GM18517 (cell line): ENCODE measurements at regions not wholly inside any gene's neighbourhood (a gene's known extent, or its start where the extent isn't known, plus 50 kb on each side); places are given as distances from the start of the nearest gene placed in this dataset.
"Not testable (repeated sequence)": the region's sequence is repeated elsewhere in the genome, so short reads cannot be mapped to it uniquely, and the experiment has no call there.

Experiments
- ATAC-seq: cut with Tn5 transposase; IDR thresholded peaks from one replicate; pipeline ENCODE4 v1.9.1; 2021; ENCODE audit warnings: mild to moderate bottlenecking, moderate library complexity; ENCODE audit not compliant: unreplicated experiment

DNA sequence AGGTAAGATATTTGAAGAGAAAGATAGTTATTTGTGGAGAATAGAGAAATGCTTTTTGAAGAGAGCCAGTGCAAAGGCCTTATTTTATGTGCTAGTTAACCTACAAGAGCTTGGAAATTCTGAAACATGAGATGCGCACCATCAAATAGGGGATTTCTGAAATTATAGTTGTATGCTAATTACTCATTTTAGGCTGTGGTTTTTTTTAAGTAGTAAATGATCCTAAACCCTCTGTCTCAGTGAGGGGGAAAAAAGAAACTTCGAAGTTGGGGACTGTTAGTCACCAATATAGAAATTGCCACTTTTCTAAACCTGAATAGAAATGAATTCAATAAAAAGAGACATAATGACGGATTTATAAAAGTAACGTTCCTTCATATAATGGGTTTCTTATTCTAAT is 119.3 kb upstream of the MDFIC start:
- ATAC-seq = no peak

DNA sequence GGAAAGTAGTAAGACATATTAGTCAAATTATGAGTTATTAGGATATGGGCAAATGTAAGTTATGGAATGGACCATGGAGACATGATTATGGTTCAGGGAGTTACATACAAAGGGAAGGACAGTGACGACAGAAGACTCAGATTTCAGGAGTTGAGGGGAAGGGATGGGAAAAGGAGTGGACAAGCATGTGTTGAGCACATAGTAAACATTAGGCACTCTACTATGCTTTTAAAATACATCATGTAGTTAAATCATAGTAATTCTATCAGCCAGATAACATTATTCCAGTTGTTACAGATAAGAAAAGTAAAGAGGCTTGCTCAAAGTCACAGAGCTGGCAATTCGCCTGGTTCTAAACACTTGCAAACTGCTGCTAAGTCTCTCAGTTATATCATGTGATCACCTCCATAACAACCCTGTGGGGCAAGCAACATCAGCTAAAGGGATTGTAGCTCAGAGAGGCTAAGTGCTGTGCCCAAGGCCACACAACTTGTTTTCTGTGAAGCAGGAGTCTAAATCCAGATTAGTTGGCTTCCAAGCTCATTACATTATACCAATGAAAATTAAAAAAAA is 115.2 kb upstream of the MDFIC start:
- no peak for ATAC-seq

DNA sequence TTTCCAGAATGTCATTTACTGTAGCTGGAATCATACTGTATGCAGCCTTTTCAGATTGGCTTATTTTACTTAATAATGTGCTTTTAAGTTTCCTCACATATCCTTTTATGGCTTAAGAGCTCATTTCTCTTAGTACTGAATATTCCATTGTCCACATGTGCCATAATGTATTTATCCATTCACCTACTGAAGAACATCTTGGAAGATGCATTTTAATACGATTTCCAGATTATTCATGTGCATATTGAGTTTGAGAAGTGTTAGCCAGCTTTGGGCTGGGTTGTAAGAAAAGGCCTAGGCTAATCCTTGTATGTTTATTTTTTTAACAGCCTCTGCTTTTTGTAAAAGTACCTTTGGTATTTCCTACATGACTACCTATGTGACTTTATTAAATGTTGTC is 109.3 kb upstream of the MDFIC start:
- ATAC-seq = no peak

DNA sequence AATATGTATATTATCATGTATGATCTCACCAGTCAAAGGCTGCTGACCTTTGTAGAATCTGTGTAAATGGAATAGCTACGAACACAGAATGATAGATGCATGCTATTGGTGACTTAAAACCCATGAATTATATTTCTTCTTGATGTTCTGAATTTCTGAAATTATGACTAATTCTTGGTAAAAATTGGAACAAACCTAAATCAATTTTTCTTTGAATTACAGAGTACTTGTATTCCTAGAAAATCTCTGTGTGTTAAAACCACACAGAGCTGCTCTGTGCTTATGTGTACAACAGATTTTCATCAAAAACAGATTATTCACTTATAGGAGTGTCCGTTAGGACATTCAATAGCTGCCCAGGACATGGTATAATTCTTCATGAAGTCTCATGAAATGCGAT is 108.3 kb upstream of the MDFIC start:
- no peak for ATAC-seq

DNA sequence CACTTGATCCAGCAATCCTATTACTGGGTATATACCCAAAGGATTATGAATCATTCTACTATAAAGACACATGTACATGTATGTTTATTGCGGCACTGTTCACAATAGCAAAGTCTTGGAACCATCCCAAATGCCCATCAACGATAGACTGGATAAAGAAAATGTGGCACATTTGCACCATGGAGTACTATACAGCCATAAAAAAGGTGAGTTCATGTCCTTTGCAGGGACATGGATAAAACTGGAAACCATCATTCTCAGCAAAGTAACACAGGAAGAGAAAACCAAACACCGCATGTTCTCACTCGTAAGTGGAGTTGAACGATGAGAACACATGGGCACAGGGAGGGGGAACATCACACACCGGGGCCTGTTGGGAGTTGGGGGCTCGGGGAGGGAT is 104.9 kb upstream of the MDFIC start:
- ATAC-seq = not testable (repeated sequence)

DNA sequence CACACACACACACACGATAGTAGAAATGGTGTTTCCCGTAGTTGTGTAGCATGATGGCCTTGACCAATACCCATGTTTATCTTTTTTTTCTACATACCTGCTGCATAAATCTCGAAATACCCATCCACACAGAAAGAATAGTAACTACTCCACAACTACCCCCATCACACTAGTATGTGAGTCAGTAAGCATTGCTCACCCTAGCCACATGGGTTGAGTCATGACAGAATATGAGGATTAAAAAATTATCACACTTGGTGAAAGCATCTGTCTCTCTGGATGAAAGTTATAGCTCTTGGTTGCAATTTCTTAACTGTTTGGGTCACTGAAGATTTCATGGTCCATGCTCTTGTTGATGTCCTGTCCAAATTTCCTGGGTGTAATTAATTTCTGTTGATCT is 103.4 kb upstream of the MDFIC start:
- no peak for ATAC-seq

DNA sequence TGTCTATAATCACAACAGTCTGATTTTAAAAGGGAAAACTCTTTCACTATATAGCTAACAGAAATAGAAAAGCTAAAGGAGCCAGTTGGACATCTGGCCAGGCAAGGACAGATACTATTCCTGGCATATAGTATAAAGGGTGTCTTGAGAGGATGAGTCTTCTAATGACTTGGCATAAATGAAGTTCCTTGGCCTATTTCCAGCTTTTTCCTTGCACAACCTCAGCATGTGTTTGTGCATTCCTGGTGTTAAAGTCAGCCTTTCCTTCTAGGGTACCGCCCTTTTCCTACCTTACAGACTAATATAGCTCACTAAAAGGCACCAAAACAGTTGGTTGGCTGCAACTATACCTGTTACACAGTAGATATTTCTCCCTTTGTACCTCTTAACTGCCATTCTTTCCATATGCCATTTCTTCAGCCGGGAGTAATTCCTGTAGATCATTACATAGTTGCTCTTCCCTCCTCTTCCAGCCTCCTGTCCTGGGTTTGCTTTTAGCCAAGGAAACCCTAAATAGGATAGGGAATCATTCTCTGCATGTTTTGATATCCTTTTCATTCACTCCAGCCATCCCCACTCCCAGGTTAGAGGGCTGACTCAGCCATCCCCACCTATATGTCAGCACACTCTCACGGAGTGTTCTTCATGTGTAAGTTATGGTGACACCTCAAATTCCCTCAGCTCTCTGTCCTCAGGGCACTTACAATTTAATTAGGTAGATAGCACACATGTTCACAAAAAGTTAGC is 102.1 kb upstream of the MDFIC start:
- ATAC-seq = no peak

DNA sequence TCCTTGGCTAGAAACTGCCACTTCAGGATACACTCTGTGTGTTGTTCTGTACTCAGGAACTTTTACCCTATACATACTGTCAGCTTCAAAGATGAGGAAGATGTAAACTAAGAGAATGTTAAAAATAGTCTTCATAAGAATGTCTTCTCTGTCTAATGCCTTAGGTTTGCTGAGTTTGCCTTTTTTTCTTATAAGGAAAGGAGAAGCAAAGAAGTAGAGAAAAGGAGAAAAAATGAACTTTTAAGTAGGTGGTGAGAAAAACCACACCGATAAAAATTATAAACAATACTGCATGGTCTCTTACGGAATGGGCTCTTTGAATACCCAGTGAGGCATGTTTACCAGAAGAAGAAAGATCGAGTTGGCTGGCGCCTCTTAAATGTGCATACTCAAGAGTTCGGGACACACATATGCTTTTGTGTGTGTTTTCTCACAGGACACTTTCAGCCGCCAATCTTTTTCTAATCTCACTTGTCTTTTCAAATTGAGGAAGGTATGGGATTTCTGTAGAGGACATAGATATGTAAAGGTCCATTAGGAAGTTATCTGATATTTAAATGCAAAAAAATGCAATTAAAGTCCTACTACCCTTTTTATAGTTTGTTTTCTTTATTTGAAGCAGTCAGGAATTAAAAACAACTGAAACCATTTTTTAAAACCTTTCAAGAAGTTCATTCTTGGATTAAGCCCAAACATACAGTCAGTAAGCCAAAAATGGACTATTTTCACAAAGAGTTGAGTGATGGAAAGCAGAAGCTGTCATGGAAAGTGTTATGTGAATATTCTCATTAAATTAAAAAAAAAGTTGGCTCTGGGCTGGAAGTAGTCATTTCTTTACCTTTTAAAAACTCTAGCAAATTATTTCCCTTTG is 100.6 kb upstream of the MDFIC start:
- no peak for ATAC-seq

DNA sequence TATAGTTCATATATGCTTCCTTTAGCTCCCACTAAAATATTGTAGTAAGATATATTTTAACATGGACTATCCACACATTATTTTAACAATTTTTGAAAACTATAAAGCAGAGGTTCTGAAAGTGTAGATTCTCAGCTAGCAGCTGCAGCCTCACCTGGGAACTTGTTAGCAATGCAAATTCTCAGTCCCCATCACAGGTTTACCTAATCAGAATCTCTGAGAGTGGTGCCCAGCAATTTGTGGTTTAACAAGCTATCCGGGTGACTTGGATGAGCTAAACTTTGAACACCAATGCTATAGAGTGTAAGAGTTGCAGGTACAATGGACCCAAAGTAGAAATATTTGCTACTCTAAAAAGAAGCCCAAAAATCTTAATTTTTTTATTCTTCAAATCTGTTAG is 99.8 kb upstream of the MDFIC start:
- ATAC-seq = no peak

DNA sequence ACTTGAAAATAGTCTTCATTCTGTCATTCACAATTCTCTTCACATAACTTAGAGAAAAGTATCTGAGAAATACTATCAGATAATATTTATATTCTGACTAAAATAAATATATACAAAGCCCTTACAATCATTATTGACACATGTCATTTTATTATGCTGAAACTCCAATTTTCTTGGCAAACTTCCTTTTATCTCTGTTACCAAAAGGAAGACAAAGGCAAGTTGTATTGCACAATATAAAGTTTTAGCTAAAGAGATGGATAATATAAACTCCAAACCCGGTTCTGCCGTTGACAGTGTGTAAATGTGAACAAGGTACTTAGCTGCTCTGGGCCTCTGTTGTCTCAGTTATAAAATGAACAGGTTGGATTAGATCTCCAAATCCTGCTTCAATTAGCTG is 99.0 kb upstream of the MDFIC start:
- ATAC-seq = no peak

DNA sequence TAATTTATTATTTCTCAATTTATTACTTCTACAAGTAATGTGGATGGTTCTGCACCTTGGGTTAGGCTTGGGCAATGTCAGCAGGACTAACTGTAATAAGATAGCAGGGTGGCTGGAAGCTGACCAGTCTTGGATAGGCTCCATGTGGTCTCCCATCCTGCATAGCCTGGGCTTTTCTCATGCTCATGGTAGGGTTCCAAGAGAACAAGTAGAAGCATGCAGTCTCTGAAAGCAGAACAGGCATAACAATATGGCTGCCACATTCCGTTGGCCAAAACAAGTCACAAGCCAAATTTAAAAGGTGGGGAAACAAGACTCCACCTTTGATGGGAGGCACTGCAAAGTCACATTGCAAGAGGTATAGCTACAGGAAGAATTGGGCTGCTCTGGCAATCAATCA is 98.6 kb upstream of the MDFIC start:
- no peak for ATAC-seq

DNA sequence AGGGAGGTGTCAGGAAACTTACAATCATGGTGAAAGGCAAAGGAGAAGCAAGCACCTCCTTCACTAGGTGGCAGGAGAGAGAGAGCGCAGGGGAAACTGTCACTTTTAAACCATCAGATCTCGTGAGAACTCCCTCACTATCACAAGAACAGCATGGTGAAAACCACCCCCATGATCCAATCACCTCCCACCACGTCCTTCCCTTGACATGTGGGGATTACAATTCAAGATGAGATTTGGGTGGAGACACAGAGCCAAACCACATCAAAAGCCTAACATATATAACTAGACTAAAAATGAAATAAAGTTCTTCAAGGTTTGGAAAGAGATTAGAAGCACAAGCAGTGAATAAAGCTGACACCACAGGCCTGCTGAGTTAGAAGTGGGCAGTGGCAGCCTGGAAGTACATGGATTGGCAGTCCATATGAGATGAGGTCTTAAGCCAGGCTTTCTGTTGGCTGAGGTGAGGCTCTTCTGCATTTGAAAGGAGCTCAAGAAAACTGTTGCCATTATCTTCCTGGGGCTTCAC is 96.4 kb upstream of the MDFIC start:
- no peak for ATAC-seq

DNA sequence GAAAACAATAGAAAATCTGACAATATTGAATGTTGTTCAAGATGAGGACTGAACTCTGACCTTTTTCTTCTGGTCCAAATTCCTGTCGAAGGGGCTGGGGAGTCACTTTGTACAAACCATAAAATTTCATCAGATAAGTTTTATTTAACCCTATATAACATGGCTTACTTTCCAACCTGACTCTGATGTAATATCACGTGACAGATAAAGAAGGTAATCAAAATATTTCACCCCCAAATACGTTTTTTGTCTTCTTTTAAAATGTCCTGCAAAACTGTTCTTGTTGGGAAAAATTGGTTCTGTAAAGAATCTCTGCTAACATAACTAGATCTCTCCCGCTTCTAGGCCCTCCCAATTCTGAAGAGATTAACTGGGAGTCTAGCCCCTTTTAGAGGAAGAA is 90.9 kb upstream of the MDFIC start:
- ATAC-seq = no peak

DNA sequence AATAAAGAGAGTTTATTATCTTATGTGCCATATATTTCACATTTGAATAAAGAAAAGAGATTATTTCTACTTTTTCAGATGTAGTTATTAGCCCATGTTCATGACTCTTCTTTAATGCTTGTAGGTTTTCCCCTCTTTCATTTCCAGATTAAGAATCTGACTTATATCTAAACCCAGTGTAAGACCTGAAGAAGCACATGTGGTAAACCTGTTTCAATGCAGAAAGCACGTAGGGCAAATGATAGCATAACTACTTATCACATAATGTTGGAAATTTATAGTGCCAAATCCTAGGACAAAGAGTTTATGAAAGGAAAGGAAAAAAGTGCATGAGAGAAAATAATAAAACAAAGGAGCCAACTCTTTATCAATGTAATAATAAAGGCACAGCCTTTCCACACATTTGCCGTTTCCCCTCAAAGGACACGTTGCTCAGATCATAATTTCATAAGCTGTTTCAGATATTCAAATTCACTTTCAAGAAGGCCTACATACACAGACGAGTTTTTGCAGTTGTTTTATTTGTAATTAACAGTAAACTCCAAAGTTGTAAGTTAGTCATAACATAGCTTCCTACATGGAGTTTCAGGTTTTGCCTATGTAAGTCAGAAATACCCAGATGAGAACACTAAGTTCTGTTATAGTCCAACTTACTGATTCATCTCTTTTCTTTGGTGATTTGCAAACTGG is 88.8 kb upstream of the MDFIC start:
- peak; percentile 94 for ATAC-seq

DNA sequence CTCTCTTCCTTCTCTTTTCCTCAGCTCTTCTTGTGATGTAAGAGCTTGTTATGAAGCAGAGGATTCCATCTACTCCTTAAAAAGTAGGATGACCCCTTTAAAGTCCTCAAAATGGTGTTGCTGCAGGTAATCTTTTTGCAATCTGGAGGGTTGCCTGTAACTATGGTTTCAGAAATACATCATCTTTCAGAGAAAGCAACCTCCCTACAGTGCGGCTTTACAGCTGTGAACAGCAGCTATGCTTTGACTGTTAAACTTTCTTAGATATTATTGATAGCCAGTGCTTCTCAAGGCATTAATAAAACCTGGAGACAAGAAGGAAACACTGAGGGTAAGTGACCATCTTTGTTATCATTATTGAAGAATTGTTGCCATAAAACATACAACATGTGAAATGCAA is 86.6 kb upstream of the MDFIC start:
- no peak for ATAC-seq

DNA sequence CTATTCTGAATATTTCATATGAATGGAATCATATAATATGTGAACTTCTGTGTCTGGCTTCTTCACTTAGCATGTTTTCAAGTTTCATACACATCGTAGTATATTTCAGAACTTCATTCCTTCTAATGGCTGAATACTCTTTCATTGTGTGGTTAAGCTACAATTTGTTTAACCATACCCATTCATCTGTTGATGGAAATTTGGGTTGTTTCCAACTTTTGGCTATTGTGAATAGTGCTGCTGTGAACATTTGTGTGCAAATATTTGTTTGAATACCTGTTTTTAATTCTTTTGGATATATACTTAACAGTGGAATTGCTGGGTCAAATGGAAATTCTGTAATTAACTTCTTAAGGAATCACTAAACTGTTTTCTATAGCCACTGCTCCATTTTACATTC is 86.0 kb upstream of the MDFIC start:
- no peak for ATAC-seq

DNA sequence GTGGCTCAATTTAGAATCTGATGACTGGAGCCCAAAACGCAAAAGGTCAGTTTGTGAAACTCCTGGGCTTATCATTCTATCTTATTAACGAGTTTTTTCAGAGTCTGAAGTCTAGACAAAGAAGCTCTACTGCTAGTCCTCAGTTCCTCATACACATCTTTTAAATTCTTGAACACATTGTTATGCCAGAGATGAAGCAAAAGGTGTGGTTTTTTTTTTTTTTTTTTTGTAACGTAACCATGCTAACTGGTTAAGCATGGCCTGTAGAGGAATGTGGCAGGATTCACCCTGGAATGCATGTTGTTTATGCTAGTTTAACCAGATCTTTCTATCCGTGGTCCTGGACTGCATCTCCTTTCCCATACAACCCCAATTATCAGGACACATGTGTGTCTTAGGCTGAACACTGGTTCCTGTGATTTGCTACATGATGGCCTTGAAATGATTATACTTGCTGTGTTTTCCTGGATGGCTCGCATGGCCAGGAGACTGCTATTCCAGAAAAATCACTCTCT is 79.3 kb upstream of the MDFIC start:
- ATAC-seq = no peak

DNA sequence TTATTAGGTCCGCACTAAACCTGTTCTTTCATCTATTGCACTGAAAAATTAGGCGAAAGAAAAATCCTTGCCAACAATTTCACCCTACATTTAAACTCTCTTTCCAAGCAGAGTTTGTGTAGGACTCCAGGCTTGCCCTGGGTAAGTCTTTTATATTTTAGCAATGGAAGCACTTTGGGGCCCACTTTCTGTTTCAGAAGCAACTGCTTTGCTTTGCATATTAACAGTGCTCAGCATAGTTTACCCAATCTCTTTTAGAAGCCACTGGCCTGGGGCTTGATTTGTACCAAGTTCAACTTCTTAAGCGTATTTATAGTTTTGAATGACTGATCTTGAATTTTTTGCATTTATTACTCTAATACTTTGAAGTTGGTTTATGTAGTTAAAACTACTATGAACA is 78.8 kb upstream of the MDFIC start:
- ATAC-seq = no peak

DNA sequence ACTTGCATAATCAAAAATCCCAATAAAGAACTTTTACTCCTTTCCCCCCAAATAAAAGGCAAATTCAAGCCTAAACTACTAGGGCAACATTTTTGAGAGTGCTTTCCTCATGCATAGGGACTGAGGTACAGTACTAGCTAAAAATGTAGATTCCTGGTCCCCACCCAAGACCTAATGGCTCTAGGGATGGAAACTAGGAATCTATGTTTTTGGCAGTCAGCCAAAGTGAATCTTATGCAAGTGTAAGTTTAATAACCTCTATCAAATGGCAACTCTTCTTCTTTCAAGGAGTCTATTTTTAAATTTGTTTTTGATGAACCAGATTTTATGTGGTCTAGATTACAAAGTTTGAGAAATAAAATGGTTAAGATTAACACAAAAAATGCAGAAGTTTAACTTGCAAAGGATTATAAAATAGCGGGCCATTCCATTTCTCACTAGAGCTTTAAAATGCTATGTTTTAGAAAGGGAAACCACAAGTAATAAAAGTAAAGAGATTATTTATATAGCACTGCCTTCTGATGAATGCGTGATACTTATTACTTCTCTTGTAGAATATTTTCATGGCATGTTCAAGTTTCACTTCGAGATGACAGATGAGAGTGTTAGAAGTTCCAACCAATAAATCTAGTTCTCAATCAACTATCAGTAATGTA is 70.4 kb upstream of the MDFIC start:
- ATAC-seq = no peak

DNA sequence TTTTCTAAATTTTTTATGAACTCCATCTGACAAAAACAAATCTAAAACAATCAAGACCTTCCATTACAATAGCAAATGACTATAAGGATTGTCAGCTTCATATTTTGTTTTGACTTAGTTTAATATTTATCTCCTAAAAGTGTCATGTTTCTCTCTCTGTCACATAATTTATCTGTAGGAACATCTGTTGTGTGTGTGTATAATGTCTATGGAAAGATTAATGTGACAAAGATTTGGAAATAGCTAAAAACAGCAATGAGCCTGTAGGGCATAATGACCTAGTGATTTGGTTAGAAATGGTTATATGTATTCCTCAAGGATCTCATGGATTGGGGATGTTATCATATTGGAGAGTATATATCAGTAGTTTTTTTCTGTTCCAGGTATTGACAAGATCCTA is 69.6 kb upstream of the MDFIC start:
- no peak for ATAC-seq

DNA sequence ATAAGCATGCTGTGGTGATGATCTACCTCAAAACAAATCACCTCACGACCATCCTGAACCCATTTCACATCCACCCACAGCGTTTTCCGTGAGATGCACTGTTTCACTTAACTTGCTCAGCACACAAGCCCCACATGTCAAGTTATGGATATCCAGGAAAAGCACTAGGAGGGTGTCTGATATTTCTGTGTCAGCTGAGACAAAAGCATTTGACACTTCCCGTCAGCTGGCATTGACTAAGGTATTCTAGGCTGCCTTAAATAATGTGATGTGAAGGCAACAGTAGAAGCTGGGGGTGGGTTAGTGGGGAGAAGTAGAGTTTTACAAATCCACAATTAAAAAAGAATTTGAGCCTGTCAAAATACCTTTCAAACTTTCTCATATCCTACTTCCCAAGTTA is 68.7 kb upstream of the MDFIC start:
- ATAC-seq = no peak
